Dedifferentiated amniotic fluid mesenchymal stem cell (primary cell): ENCODE measurements at regions not wholly inside any gene's neighbourhood (a gene's known extent, or its start where the extent isn't known, plus 50 kb on each side); places are given as distances from the start of the nearest gene placed in this dataset.
A peak's percentile ranks its signal among the peaks of the same experiment; 100 is the strongest.

Experiments
- DNase-seq: peaks from one replicate; pipeline ENCODE4 v3.0.0-alpha.2; 2016; ENCODE audit errors: extremely low spot score

DNA sequence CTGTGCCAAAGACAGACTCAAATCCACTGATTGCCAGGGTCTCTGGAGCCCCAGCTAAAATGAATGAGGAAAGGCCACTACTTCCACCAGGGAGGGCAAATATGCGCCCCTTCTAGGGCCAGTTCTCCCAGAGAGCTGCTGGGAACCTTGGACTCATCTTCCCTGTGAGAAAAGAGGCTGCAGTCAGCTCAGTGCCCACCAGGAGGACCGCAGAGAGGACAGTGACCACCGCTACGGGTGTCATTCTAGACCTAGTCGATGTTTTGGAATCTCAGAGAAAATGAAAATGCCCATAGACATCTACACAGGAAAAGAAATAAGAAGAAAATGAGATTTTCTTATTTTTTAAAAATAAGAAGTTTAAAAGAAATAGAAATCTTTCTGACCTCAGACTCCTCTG lies 235.1 kb downstream of the UQCRFS1 start:
- no peak for DNase-seq

DNA sequence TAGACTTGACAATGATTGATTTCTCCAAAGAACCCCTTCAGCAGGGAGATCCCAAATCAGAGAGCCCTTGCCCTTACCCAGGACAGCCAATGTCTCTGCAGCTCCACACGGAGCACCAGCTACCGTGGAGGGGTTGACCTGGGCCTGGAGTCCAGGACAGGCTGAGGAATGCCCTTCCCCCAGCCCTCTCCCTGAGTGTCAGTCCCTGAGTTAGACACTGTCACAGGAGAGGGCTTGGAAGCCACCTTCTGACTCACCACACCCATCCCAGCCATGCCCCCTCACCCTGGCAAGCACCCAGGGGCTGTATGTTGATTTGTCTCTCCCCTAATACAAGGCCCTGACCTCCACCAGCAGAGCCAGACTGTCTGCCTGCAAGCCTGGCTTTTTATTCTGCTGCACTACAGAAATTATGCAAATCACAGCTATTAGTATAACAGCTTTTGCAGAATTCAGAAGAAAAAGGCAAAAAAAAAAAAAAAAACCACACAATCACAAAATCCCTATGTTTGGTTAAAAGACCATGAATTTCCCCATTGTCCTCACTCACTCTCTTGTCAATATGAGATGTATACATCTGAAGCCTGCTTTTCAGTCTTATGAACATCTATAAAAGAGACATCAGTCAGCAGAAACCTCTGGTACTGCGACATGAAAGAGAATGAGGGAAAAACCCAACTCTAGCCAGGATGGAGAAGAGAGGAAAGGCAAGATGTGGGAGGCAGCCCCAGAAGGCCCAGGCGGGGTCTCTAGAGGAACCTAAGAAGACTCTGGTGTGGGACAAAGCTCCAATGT lies 240.7 kb downstream of the UQCRFS1 start:
- DNase-seq = no peak

DNA sequence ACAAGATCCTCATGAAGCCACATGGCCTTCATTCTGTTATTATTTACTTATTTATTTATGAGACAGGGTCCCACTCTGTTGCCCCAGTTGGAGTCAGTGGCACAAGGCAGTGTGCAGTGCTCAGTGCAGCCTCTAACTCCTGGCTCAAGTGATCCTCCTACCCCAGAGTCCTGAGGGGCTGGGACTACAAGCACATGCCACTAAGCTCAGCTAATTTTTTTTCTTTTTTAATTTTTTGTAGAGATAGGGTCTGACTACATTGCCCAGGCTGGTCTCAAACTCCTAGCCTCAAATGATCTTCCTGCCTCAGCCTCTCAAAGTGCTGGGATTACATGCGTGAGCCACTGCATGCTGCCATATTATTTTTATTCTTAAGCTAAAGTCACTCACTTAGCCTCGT lies 241.4 kb downstream of the UQCRFS1 start:
- DNase-seq = no peak

DNA sequence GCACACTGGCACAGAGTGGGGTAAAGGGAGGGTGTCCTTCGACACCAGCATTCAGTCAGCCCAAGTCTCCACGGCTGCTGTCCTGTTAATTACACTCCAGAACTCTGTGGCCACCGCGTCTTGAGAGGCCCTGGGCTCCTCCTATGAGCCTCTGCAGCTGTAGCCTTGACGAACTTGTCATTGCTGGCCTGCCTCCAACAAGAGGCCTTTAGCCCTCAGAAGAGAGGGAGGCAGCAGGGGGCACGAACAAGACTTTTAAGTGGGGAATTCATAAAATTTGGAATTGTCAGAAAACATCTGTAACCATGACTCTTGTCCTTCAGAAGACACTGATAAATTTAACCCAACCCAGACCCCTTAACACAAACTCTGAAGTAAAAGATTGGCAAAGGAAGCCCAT lies 241.9 kb downstream of the UQCRFS1 start:
- no peak for DNase-seq

DNA sequence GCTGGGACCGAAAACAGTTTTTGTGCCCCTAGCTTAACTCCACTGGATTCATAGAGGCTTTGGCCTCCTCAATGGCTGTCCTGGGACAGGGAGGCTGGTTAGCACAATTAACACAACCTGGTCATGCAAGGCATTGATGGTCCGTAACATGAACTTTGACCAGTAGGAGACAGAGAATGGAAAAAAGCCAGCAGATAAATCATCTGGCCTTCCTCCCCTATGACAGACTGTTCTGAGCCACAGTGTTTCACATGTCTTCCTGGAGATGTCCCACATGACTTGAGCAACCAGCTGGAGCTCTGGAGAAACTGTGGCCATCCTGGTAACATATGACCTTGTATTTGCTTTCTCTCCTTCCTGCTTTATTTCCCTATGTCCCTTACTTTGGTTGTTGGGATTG lies 244.2 kb downstream of the UQCRFS1 start:
- no peak for DNase-seq

DNA sequence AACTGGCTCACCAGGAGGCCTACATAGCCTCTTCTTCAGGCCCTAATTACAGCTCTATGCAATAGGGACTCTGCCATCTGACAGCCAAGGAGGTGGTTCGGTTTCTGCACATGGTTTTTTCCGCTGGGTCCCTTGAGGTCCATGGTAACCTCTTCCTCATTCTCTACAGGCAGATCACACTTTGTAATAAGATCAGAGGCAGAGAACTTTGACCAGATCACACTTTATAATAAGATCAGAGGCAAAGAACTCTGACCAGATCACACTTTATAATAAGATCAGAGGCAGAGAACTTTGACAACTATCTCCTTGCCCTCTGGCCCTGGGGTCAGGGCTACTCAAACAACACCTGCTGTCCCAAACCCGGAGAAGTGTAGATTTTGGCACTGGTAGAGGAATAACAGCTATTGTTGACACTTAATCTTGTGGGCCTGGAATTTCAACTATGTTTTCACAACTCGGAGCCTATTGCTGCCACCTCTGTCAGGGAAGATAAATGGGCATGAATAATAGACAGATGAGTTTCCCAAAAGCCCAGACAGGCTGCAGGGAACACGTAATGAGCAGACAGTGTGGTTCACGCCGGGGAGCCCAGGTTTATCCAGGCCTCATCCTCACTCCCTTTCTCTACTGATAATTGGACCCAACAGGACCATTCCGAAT lies 246.1 kb downstream of the UQCRFS1 start:
- no peak for DNase-seq

DNA sequence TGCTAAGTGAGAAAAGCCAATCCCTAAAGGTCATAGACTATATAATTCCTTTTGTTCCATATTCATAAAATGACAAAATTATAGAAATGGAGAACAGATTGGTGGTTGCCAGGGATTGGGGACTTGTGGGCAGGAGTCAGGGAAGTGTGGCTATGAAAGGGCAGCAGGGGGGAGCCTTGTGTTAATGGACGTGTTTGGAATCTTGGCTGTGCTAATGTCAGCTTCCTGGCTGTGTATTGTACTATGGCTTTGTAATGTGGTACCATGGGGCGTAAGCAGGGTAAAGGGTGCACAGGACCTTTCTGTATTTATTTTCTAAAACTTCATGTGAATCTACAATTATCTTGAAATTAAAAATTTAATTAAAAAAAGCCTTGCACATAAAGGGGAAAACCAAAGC lies 248.5 kb downstream of the UQCRFS1 start:
- no peak for DNase-seq

DNA sequence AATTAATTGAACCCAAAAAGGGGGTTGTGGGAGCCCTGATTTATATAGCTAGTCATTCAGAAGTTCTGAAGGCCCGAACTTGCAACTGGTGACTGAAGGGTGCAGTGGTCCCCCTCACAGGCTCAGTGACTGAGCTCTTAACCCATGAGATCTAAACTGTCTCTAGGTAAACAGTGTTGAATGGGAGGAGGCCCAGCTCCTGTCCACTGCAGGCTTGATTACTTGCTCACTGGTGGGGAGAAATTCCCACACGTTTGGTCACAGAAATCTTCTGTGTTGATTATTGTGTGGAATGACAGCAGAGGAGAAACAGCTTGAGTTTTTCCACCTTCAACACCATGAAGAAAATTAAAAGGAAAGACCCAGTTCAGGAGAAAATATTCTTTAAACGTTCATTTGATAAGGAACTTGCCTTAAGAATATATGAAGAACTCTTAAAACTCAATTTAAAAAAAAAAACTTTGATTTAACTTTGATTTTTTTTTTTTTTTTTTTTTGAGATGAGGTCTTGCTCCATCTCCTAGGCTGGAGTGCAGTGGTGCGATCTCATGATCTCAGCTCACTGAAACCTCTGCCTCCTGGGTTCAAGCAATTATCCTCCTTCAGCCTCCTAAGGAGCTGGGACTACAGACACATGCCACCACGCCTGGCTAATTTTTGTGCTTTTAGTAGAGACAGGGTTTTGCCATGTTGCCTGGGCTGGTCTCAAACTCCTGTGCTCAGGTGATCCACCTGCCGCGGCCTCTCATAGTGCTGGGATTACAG lies 249.3 kb downstream of the UQCRFS1 start:
- DNase-seq = no peak

DNA sequence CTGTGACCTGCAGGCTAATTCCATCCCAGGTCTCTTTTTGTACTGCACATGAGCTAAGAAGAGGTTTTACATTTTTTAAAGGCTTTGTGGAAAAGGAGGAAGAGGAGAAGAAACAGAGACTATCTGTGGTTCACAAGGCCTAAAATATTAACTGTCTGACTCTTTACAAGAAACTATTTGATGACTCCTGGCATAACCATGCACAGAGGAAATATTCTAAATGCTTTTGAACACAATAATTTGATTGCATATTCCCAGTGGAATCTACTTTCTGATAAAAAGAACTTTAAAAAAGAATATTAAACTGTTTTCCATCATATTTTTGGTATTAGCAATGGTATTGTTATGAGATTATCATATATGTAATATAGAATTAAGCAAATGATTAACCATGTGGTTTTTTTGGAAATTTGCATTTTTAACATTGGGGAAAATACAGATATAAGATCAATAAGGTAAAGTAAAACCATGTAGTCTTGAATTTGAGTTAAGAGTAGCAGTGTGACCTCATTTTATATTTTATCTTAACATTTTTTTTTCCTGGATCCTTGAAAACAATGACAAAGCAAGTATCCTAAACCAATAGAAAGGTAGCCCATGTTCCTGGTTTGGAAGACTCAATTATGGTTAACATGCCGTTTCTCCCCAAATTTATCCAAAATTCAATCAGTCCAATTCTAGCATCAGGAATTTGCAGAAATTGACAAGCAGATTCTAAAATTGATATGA lies 251.0 kb downstream of the UQCRFS1 start:
- peak; percentile 59 for DNase-seq

DNA sequence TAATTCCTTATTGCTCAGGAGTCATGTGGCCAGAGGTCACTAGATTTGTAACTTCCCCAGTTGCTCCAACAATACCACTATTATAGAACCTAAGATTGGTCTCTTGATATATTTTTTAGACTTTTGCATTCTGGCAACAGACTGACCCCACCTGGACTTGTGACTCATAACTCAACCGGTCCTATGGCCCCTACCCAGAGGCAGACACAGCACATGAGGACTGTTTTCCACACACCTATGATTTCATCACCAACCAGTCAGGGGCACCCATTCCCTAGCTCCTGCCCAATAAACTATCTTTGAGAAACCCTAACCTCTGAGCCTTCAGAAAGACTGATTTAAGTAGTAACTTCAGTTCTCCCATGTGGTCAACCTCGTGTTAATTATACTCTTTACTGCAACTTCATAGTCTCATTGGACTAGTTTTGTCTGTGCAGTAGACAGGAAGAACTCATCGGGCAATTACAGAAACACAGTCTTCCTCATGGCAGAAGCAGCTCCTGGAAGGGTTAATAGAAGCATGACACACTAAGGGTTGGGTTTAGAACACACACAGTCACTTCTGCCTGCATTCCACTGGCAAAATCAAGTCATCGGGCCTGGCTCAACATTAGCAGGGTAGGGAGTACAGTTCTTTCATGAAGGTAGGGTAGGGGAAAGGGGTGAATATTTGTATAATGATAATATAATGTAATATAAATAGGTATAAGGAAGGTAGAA lies 251.8 kb downstream of the UQCRFS1 start:
- no peak for DNase-seq

DNA sequence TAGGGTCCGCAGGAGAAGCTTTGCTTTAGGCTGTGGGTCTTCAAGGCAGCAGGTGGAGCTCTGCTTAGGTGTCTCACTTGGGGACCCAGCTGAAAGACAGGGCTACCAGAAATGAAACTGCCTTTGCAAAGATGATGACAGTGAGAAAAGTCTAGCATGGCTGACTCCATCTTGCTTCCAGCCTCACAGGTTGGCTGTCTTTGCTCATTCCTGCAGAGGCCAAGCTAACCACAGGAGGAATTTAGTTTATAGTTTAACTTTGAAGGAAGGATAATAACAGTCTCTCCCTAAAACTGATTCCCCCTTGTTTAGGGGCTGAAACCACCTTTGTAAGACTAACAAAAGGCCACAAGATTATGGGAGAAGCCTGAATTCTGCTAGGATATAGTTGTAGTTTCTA lies 252.4 kb downstream of the UQCRFS1 start:
- no peak for DNase-seq

DNA sequence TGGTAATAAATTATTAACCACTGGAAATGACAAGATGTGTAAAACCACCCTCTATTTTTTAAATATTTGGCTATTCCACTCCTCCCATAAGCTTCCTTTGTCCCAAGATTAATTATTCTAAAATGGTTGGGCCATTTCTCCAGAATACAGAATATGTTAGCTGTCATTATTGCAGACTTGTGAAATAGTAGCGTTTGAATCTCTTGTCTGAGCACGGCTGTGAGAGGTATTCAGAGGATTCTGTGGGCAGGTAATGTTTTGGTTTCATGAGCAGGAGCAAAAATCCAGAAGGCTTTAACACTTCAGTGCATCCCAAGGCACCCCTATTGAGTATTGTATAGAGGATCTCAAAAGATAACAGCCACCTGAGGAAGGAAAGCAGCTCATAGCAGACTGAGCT lies 256.0 kb downstream of the UQCRFS1 start:
- no peak for DNase-seq

DNA sequence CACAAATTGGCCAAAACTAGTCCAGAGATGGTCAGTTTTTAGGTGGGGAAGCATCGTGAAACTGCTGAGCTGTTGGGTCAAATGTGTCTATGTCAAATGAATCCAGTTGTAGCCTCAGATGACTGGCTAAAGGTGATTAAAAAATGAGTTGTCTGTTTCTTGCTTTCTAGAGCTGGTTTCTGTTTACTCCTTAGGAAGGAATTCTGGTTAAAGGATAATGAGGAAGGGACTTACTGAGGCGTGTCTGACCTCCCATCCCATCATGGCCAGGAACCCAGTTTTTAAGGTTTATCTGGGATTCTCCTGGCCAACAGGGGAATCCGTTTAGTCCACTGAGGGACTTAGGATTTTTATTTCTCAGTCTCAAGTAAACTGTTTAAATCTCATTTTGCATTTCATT lies 256.5 kb downstream of the UQCRFS1 start:
- DNase-seq = no peak

DNA sequence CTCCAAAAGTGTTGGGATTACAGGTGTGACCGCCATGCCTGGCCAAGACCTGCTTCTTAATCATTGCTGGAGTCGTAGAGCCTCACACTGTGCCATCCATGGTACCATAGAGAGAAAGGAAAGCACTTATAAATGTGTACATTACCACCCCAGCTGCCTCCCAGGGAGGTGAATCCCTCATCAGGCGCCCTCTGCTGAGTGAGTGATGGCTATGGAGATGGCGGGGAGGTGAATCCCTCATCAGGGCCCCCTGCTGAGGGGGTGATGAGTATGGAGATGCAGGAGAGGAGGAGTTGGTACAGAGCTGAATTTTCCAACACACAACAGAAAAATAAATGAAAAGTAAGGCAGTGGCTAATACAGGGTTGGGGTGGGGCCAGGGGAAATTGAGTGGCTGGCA lies 263.4 kb downstream of the UQCRFS1 start:
- no peak for DNase-seq

DNA sequence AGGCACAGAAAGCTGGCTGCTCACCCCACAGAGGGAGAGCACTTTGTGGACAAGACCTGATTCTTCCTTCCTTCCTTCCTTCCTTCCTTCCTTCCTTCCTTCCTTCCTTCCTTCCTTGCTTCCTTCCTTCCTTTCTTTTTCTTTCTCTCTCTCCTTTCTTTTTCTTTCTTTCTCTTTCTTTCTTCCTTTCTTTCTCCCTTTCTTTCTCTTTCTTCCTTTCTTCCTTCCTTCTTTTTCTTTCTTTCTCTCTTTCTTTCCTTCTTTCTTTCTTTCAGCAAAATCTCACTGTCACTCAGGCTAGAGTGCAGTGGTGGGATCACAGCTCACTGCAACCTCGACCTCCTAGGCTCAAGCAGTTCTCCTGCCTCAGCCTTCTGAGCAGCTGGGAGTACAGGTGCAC lies 263.9 kb downstream of the UQCRFS1 start:
- DNase-seq = no peak

DNA sequence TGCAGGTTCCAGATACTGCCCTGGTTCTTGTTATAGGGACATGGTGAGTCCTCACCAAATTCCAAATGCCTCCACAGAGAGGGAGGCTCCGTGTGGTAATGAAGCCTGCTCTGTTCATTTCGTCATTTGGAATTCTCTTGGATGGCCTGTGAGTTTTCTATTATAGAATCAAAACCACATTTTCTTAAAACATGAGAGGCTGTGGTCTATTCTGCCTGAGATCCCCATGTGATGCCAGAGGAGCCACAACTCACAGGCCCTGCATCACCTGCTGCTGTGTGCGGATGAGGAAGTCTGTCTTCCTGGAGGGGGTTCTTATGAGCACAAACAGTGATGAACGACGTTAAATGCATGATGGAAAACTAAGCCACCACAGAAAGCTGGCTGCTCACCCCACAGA lies 264.4 kb downstream of the UQCRFS1 start:
- no peak for DNase-seq

DNA sequence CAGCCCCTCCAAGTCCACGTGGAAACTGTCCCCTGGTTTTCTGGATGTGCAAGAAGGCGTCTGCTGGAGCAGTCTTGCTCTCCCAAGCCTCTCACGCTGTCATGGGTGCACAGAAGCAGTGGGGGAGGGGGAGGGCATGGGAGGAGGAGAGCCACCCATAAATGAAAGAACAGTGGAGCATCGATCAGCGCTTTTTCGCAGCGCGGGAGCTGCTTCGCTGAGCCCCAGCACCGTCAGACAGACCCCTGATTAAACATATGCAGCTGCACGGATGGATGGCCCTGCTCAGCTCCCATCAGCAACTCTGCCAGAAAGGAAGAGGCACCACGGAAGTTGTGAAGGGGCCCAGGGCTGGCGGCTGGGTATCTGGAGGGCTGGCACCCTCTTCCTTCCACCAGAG lies 264.9 kb downstream of the UQCRFS1 start:
- no peak for DNase-seq

DNA sequence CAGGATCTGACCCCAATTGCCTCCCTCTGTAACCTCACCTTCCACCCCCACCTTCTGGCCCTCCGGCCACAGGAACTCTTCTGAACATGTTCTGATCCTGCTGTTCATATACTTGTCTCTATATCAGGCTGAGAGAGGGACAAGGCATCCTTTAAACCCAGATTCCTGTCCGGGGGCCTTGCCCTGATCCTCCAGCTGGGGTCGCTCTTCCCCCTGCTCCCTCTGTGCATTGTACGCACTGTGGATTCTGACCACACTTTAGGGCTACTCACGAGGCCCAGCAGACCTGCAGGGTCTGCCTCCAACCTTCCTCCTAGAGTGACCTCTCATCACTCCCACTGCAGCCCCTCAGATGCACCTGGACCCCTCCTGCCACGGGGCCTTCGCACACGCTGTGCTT lies 269.3 kb downstream of the UQCRFS1 start:
- no peak for DNase-seq

DNA sequence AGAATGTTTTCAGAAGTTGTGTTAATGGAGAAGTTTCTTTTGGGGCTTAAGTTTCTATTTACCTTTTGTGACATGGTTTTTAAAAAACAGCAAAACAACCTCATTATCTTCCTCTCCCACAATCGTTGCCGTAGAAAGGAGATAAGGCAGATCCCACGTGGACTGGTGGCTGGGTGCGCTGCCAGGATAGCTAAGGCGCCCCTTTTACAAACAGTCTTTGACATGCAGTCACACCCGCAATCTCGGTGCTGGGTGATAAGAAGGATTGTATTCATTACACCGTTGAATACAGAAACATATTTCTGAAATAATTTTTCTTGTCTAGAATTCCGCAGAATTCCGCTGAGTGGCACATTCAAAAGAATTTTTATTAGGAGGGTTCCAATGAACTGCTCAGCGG lies 271.1 kb downstream of the UQCRFS1 start:
- no peak for DNase-seq

DNA sequence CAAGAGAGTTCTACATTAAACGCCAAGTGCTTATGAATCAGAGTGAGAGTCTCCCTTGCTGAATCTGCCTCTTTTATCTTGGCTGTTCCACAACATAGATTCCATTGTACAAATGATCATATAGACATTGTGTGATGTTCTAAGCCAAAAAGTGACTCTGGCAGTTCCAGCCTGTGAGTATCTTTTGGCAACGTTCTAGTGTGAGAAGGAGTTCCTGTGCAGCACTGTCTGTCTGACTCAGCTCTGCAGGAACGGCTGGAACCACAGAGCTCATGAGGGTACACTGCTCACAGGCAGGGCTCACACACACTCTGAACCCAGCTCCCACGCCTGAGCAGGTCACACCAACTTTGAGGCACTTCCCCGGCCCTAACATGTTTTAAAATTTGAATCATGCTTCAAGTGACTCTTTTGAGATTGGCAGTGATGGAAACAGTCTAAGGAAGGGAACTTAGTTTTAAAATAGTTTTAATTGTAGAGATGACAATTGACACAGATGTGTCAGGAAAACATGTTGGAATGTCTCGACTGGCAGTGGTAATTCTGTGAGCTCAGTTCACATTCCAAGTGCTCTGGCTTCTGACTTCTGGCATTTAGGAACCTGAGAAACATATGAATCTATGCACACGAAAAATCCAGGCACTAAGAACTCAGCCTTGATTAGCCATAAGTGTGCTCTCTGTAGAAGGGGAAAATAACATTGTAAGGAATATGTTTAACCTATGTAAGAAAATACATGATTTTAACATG lies 272.0 kb downstream of the UQCRFS1 start:
- peak; percentile 43 for DNase-seq

DNA sequence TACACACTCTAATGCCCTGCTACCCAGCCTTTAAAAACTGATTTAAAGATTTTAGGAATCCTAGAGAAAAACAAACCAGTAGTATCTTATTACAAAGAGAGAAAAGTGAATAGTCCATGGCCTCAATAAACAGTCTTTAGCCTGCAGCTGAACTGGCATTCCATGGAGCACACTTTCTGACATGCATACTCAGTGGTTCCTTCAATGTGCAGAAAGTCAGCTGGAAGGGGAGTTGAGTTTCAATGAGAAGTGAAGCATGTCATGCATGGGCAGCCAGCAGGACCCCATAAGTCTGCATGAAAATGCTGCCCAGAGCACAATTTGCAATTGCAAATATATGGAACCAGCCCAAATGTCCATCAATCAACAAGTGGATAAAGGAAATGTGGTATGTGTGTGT lies 273.7 kb downstream of the UQCRFS1 start:
- DNase-seq = peak; percentile 22
